GM12878 (cell line): ENCODE measurements at regions not wholly inside any gene's neighbourhood (a gene's known extent, or its start where the extent isn't known, plus 50 kb on each side); places are given as distances from the start of the nearest gene placed in this dataset.

ENCODE experiments used
- ATAC-seq: fragments of 200-7000 bp; cut with Tn5 transposase; 3 replicates; pipeline ENCODE4 v1.9.1; 2020; ENCODE audit warnings: mild to moderate bottlenecking, moderate library complexity
- BruUV-seq: library from RNA; stranded (reverse); fragments of 400-500 nt; replicated peaks from 2 replicates; lab custom pipeline; 2021; lab: Mats Ljungman, UMichigan
- CTCF ChIA-PET: fragments of 300-600 bp; sonication (Branson Sonifier 250); formaldehyde crosslinking; extraction: SDS; loops from one replicate; lab custom pipeline; 2021; ENCODE audit warnings: inconsistent platforms; lab: Yijun Ruan, JAX
- POLR2A ChIA-PET: fragments of 350-600 bp; formaldehyde crosslinking; extraction: SDS; loops from one replicate; lab custom pipeline; 2021; ENCODE audit warnings: inconsistent platforms; lab: Charles Lee
- RAD21 ChIA-PET: fragments of 300-600 bp; sonication (Branson Sonifier 250); formaldehyde crosslinking; loops from one replicate; lab custom pipeline; 2023; ENCODE audit warnings: antibody characterized with exemption; ENCODE audit not compliant: unreplicated experiment; lab: Charles Lee
- SMC1A ChIA-PET: fragments of 300-600 bp; sonication (Branson Sonifier 250); formaldehyde crosslinking; loops from one replicate; lab custom pipeline; 2023; ENCODE audit not compliant: unreplicated experiment, uncharacterized antibody; lab: Charles Lee
- DNase-seq: peaks from one replicate; pipeline ENCODE4 v3.0.0-alpha.2; 2011; ENCODE audit warnings: low read depth, low spot score
- FAIRE-seq: peaks from 3 replicates; lab custom pipeline; 2011; peaks lifted over from hg19 to GRCh38; lab: Jason Lieb, UNC
- H2AFZ ChIP-seq: 2 replicates; pipeline ENCODE4 v1.6.0; 2011; ENCODE audit warnings: low read depth, low read length, control low read depth; ENCODE audit not compliant: control insufficient read depth
- H3K27ac ChIP-seq: 2 replicates; pipeline ENCODE4 v1.5.1; 2011; ENCODE audit warnings: control low read depth; ENCODE audit not compliant: control insufficient read depth, insufficient read depth
- H3K27me3 ChIP-seq, 2 experiments: replicated peaks in 1 of 2; 2 replicates each; pipeline versions ENCODE4 v1.6.0 to v1.6.1; 2011; ENCODE audit warnings: low read length in 1 of 2; ENCODE audit not compliant: control insufficient read depth in 2 of 2, insufficient read depth in 2 of 2
- H3K36me3 ChIP-seq, 2 experiments: 2 replicates each; pipeline ENCODE4 v1.5.1; 2011; ENCODE audit warnings: low read length in 1 of 2; ENCODE audit not compliant: control insufficient read depth in 2 of 2, insufficient read depth in 2 of 2
- H3K4me1 ChIP-seq: 2 replicates; pipeline ENCODE4 v1.6.1; 2011; ENCODE audit warnings: mild to moderate bottlenecking, low read length, moderate library complexity, mixed read lengths; ENCODE audit not compliant: control insufficient read depth, insufficient read depth
- H3K4me2 ChIP-seq: 2 replicates; pipeline ENCODE4 v1.6.0; 2011; ENCODE audit warnings: control low read depth; ENCODE audit not compliant: control insufficient read depth, insufficient read depth
- H3K4me3 ChIP-seq: fragments of 200-600 bp; sonication (generic); 2 replicates; pipeline ENCODE4 v1.5.1; 2016
- H3K79me2 ChIP-seq: 2 replicates; pipeline ENCODE4 v1.6.0; 2011; ENCODE audit warnings: low read length; ENCODE audit not compliant: control insufficient read depth, insufficient read depth
- H3K9ac ChIP-seq: 2 replicates; pipeline ENCODE4 v1.8.0; 2011; ENCODE audit warnings: low read length, control low read depth, mixed read lengths; ENCODE audit not compliant: control insufficient read depth, insufficient read depth
- H3K9me3 ChIP-seq: replicated peaks from 3 replicates; pipeline ENCODE4 v1.5.1; 2011; ENCODE audit warnings: mild to moderate bottlenecking, low read length; ENCODE audit not compliant: control insufficient read depth, insufficient read depth
- H4K20me1 ChIP-seq: 2 replicates; pipeline ENCODE4 v1.6.0; 2011; ENCODE audit not compliant: control insufficient read depth, insufficient read depth
- CEBPZ ChIP-seq: fragments of 150-350 bp; IDR thresholded peaks from 2 replicates; pipeline ENCODE4 v1.6.1; 2016; ENCODE audit warnings: low read depth, low read length
- LARP7 ChIP-seq: fragments of 450-650 bp; IDR thresholded peaks from 2 replicates; pipeline ENCODE4 v1.6.1; 2017; ENCODE audit warnings: mild to moderate bottlenecking
- MYB ChIP-seq: fragments of 150-350 bp; IDR thresholded peaks from 2 replicates; pipeline ENCODE4 v1.6.1; 2014; ENCODE audit warnings: mild to moderate bottlenecking, low read depth, low read length, borderline replicate concordance
- PAX8 ChIP-seq: fragments of 450-650 bp; IDR thresholded peaks from 2 replicates; pipeline ENCODE4 v1.6.1; 2017; ENCODE audit warnings: mild to moderate bottlenecking, moderate library complexity
- RFX5 ChIP-seq: IDR thresholded peaks from 2 replicates; pipeline ENCODE4 v1.6.1; 2011; ENCODE audit warnings: low read depth, low read length, improper control_type of control experiment
- SMAD5 ChIP-seq: IDR thresholded peaks from 2 replicates; pipeline ENCODE4 v1.6.1; 2016; ENCODE audit warnings: antibody characterized with exemption, low read depth
- SMARCA5 ChIP-seq: fragments of 450-650 bp; IDR thresholded peaks from 2 replicates; pipeline ENCODE4 v1.6.1; 2017; ENCODE audit warnings: mild to moderate bottlenecking
- WGBS: methylation state at CpG from one replicate; pipeline ENCODE4 v1.1.6; 2016; ENCODE audit warnings: low lambda C conversion rate; ENCODE audit not compliant: insufficient replicate concordance, insufficient coverage; ENCODE audit errors: missing lambda C conversion rate; 5-methylcytosine and 5-hydroxymethylcytosine counted together
- in situ Hi-C: fragments of 300-500 bp; cut with MboI; formaldehyde crosslinking; loops from 9 replicates; pipeline ENCODE4 v1.14.3; 2018; ENCODE audit warnings: mixed read lengths
- intact Hi-C: fragments of 100-400 bp; cut with micrococcal nuclease; formaldehyde crosslinking; loops from one replicate; pipeline ENCODE4 v1.14.2; 2022; ENCODE audit not compliant: unreplicated experiment

GRCh38 chr3:73215901-73216300 is 154.4 kb downstream of the EBLN2 start:
- Histone ChIP-seq H3K9ac (no peak overlapping the region), H3K36me3 (no peaks in the 10 kb centered on the region), H3K9me3 (no peaks in the 10 kb centered on the region), H3K27ac (no peak overlapping the region), H3K4me3 (no peak overlapping the region), H3K4me2 (no peak overlapping the region), H2AFZ (no peak overlapping the region), H3K27me3 (peaks cover 0 to 3% of the 10 kb centered on the region in 2 experiments; a peak in 1 of 4 replicates), H4K20me1 (no peaks in the 10 kb centered on the region), H3K4me1 (no peaks in the 10 kb centered on the region), H3K79me2 (no peaks in the 10 kb centered on the region)
- RAD21 ChIA-PET, result no interaction called here
- no peak for FAIRE-seq
- intact Hi-C loops (no loop called here), in situ Hi-C loops (no loop called here)
- CTCF ChIA-PET, result no interaction called here
- 40% methylated on average over 4 of the region's 4 CpGs for WGBS
- DNase-seq, result no peak
- TF ChIP-seq RFX5 (no peak), MYB (no peak), PAX8 (no peak), SMARCA5 (no peak), CEBPZ (no peak), LARP7 (no peak), SMAD5 (no peak)
- POLR2A ChIA-PET, result no interaction called here
- BruUV-seq, result no TSS peak
- SMC1A ChIA-PET, result interaction anchor here (1.2 kb wide), 1 partner anchor 17 kb away, joined by 3 read pairs; no protein-coding TSS in a partner anchor
- no peak for ATAC-seq
